H1 (cell line): ENCODE measurements at regions not wholly inside any gene's neighbourhood (a gene's known extent, or its start where the extent isn't known, plus 50 kb on each side); places are given as distances from the start of the nearest gene placed in this dataset.

Experiments
- EZH2 ChIP-seq: fragments of 200-600 bp; sonication (generic); IDR thresholded peaks from 2 replicates; pipeline ENCODE4 v1.7.1; 2012; ENCODE audit warnings: low read depth, mild to moderate bottlenecking, moderate library complexity, low read length, inconsistent platforms; ENCODE audit not compliant: severe bottlenecking
- POLR2A ChIP-seq, 2 experiments: IDR thresholded peaks; 1 replicate in 1 of 2; 2 replicates in 1 of 2; pipeline ENCODE4 v1.6.1; 2011; ENCODE audit warnings: low read depth in 2 of 2, low read length in 2 of 2, mild to moderate bottlenecking in 2 of 2; ENCODE audit errors: control extremely low read depth in 1 of 2
- RBBP5 ChIP-seq: IDR thresholded peaks from 2 replicates; pipeline ENCODE4 v1.7.1; 2012; ENCODE audit warnings: low read depth, mild to moderate bottlenecking, inconsistent platforms, low read length, moderate library complexity, borderline replicate concordance
- TBP ChIP-seq: IDR thresholded peaks from 2 replicates; pipeline ENCODE4 v1.6.1; 2011; ENCODE audit warnings: low read depth, low read length, improper control_type of control experiment
- TEAD4 ChIP-seq: IDR thresholded peaks from 2 replicates; pipeline ENCODE4 v1.6.1; 2012; ENCODE audit warnings: low read depth, low read length, inconsistent platforms, mixed read lengths

GRCh38 chr10:130887170-130887569, 424.4 kb downstream of the TCERG1L start (continued):
- no peak for TF ChIP-seq RBBP5
- TF ChIP-seq POLR2A (IDR thresholded peaks at IDR 0.05; ENCODE audit: control extremely low read depth in 1 of 2, low read depth in 2 of 2, low read length in 2 of 2): no peak
- no peak for TF ChIP-seq TBP
- no peak for TF ChIP-seq EZH2
- no peak for TF ChIP-seq TEAD4
- TF ChIP-seq, all 59 proteins: peak for 0
